ENCODE measurements at regions not wholly inside any gene's neighbourhood (a gene's known extent, or its start where the extent isn't known, plus 50 kb on each side); places are given as distances from the start of the nearest gene placed in this dataset.

GRCh38 chr5:89542736-89543135, 659.8 kb upstream of the MEF2C start:
- TF ChIP-seq PAX5 (IDR thresholded peaks at IDR 0.05; ENCODE audit: insufficient read depth, low read length, severe bottlenecking) (no peak), TAF1 (IDR thresholded peaks at IDR 0.05; ENCODE audit: low read depth, low read length) (no peak), POU2F2 (IDR thresholded peaks at IDR 0.05; ENCODE audit: low read depth, low read length) (no peak), POLR2A (IDR thresholded peaks at IDR 0.05; ENCODE audit: low read depth, low read length) (no peak)
